Activated CD4-positive, alpha-beta T cell treated with anti-CD3 and anti-CD28 coated beads for 36 hours (primary cell): ENCODE measurements at regions not wholly inside any gene's neighbourhood (a gene's known extent, or its start where the extent isn't known, plus 50 kb on each side); places are given as distances from the start of the nearest gene placed in this dataset.

Source experiments
- ATAC-seq: fragments of 200-7000 bp; cut with Tn5 transposase; one replicate; pipeline ENCODE4 v1.10.0; 2021; ENCODE audit warnings: mild to moderate bottlenecking, moderate library complexity
- CTCF ChIA-PET: fragments of 350-600 bp; sonication (Branson Sonifier 250); formaldehyde crosslinking; loops from one replicate; lab custom pipeline; 2021; ENCODE audit warnings: antibody characterized with exemption; lab: Charles Lee
- POLR2A ChIA-PET: fragments of 350-600 bp; sonication (Branson Sonifier 250); formaldehyde crosslinking; loops from one replicate; lab custom pipeline; 2021; ENCODE audit warnings: antibody characterized with exemption, inconsistent platforms; lab: Charles Lee
- DNase-seq: peaks from one replicate; pipeline ENCODE4 v3.0.0-alpha.2; 2020
- H3K27ac Mint-ChIP-seq: one replicate; pipeline ENCODE4 v1.8.0; 2021; ENCODE audit warnings: mixed read lengths
- H3K27me3 Mint-ChIP-seq: one replicate; pipeline ENCODE4 v1.8.0; 2021; ENCODE audit warnings: mixed read lengths
- H3K36me3 Mint-ChIP-seq: one replicate; pipeline ENCODE4 v1.8.0; 2021; ENCODE audit warnings: low read depth, mixed read lengths
- H3K4me1 Mint-ChIP-seq: one replicate; pipeline ENCODE4 v1.8.0; 2021; ENCODE audit warnings: mixed read lengths
- H3K4me3 Mint-ChIP-seq: one replicate; pipeline ENCODE4 v1.8.0; 2021; ENCODE audit warnings: mild to moderate bottlenecking, moderate library complexity, mixed read lengths
- H3K9me3 Mint-ChIP-seq: one replicate; pipeline ENCODE4 v1.8.0; 2021; ENCODE audit warnings: low read depth, mixed read lengths
- intact Hi-C, 2 experiments: fragments of 100-400 bp; cut with DNase I in 1 of 2; cut with micrococcal nuclease in 1 of 2; formaldehyde crosslinking; loops; one replicate each; pipeline versions ENCODE4 v1.14.2 to v1.15.1; 2022 to 2024; cut with DNase I, micrococcal nuclease

GRCh38 chr11:23391031-23391430 is 530.8 kb upstream of the CCDC179 start:
- Mint-ChIP-seq H3K27ac (no peak overlapping the region), H3K36me3 (no peaks in the 10 kb centered on the region), H3K27me3 (no peaks in the 10 kb centered on the region), H3K4me1 (no peaks in the 10 kb centered on the region), H3K4me3 (no peak overlapping the region), H3K9me3 (peaks cover 2% of the 10 kb centered on the region)
- no peak for ATAC-seq
- ChIA-PET CTCF (no interaction called here), POLR2A (interaction anchor here (0.7 kb wide), 1 partner anchor 39 kb away, joined by 4 read pairs; no protein-coding TSS in a partner anchor)
- intact Hi-C loops: no loop called here
- DNase-seq: no peak

DNA sequence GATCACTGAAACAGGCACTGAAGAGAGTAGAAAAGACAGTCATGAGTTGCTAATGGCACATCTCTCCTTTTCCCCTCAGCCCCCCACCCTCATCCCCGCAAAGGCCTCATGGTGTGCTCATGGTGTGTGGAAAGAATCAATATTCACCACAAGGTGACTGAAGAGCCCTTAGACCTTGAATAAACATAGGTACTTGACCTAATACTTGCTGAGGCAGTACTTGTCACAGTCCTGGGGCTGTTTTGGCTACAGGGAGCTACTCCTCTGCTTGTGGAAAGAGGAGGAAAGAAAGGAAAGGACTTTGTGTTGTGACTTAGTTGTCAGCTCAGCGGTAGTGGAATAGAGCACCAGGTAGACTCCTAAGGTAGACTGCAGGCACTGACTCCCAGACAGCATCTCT is 537.8 kb upstream of the CCDC179 start:
- no peak for DNase-seq
- intact Hi-C loops: no loop called here
- ChIA-PET POLR2A (no interaction called here), CTCF (no interaction called here)
- no peak overlapping the region for H3K27ac Mint-ChIP-seq
- H3K36me3 Mint-ChIP-seq: no peaks in the 10 kb centered on the region
- peaks cover under 1% of the 10 kb centered on the region for H3K9me3 Mint-ChIP-seq
- no peak for ATAC-seq
- no peaks in the 10 kb centered on the region for H3K27me3 Mint-ChIP-seq
- no peak overlapping the region for H3K4me3 Mint-ChIP-seq
- no peaks in the 10 kb centered on the region for H3K4me1 Mint-ChIP-seq

DNA sequence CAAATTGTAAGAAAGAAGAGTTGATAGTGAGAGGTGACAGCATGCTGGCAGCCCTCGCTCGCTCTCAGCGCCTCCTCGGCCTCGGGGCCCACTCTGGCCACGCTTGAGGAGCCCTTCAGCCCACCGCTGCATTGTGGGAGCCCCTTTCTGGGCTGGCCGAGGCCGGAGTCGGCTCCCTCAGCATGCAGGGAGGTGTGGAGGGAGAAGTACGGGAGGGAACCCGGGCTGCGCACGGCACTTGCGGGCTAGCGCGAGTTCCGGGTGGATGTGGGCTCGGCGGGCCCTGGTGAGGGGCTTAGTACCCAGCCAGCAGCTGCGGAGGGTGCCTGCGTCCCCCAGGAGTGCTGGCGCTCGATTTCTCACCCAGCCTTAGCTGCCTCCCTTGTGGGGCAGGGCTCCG is 539.7 kb upstream of the CCDC179 start:
- H3K36me3 Mint-ChIP-seq: no peaks in the 10 kb centered on the region
- peaks cover 2% of the 10 kb centered on the region for H3K9me3 Mint-ChIP-seq
- no peaks in the 10 kb centered on the region for H3K4me1 Mint-ChIP-seq
- no peak overlapping the region for H3K4me3 Mint-ChIP-seq
- H3K27ac Mint-ChIP-seq: no peak overlapping the region
- CTCF ChIA-PET: no interaction called here
- no peak for DNase-seq
- ATAC-seq: no peak
- H3K27me3 Mint-ChIP-seq: no peaks in the 10 kb centered on the region
- POLR2A ChIA-PET: no interaction called here
- intact Hi-C loops: no loop called here

GRCh38 chr11:23403210-23404185 is 543.2 kb upstream of the CCDC179 start:
- ATAC-seq: no peak

DNA sequence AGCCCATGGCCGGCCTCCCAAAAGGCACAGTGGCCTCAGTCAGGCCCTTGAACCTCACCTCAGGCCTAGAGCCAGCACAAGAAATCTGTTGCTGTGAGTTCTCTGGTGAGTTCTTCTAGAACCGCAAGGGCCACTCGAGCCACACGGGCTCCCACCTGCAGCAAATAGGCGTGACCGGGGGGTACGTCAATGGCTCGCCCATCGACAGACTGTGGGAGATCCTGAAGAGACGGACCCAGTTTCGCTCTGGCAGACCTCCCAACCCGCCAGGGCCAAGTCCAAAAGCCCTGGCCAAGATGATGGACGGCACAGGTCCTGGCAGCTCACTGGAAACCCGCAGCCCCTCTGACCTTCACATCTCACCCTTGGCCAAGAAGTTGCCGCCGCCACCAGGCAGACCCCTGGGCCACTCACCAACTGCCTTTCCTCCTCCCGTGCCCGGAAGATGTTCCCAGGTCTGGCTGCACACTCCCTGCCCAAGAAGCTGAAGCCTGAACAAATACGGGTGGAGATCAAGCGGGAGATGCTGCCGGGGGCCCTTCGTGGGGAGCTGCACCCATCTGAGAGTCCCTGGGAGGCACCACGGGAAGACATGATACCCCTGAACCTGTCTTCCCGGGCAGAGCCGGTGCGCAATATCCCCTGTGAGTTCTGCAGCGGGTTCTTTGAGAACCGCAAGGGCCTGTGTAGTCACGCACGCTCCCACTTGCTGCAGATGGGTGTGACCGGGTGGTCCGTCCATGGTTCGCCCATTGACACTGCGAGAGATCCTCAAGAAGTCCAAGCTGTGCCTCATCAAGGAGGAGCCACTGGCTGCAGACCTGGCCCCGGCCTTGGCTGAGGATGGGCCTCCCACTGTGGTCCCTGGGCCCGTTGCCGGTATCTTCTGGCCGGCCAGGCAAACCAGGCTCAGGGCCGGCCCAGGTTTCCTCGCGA is 544.2 kb upstream of the CCDC179 start:
- CTCF ChIA-PET: no interaction called here
- no peak overlapping the region for H3K27ac Mint-ChIP-seq
- no peaks in the 10 kb centered on the region for H3K36me3 Mint-ChIP-seq
- H3K4me3 Mint-ChIP-seq: no peak overlapping the region
- DNase-seq: no peak
- no peak for ATAC-seq
- H3K9me3 Mint-ChIP-seq: peaks cover 15% of the 10 kb centered on the region
- no peaks in the 10 kb centered on the region for H3K4me1 Mint-ChIP-seq
- no peaks in the 10 kb centered on the region for H3K27me3 Mint-ChIP-seq
- intact Hi-C loops: no loop called here
- POLR2A ChIA-PET: no interaction called here

More at GRCh38 chr11:23403210-23404185, 543.2 kb upstream of the CCDC179 start:
- Mint-ChIP-seq H3K36me3 (no peaks in the 10 kb centered on the region), H3K27me3 (no peaks in the 10 kb centered on the region), H3K4me3 (no peak overlapping the region), H3K27ac (no peak overlapping the region), H3K4me1 (no peaks in the 10 kb centered on the region), H3K9me3 (peaks cover 13% of the 10 kb centered on the region)
- POLR2A ChIA-PET: no interaction called here
- intact Hi-C loops: no loop called here
- DNase-seq: no peak
- CTCF ChIA-PET: no interaction called here

GRCh38 chr11:23405350-23405937 is 545.2 kb upstream of the CCDC179 start:
- ChIA-PET CTCF (no interaction called here), POLR2A (no interaction called here)

DNA sequence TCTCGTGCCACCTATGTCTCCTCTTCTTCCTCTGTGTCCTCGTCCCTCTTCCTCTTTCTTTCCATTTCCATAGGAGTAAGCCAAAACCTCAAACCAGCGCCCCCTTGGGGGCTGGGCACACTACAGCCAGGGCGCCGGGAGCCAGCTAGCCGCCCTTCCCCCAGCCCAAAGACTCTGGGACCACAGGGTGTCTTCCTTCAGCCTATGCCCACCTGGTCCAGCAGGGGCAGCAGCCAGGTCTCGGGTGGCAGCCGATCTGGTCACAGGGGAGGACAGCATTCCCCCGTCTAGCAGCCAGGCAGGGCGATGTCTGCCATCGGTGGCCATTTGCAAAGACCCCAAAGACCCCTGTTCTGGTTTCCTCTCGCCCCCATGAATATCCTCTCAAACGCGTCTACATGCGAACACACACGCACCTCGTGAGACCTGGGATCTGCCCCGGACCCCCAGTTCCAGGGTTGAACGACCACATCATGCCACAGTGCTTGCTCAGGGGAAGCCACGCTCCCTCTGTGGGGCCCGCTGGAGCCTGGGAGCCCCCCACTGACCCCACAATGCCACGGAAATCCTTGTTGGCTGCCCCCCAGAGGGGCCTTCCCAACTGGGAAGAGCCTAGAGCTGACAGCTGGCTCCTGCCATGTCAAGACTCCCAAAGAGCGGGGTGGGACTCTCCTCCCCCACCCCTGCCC is 546.0 kb upstream of the CCDC179 start:
- ATAC-seq (no peak), DNase-seq (no peak)
- intact Hi-C loops: no loop called here
- no peak overlapping the region for H3K4me3 Mint-ChIP-seq
- POLR2A ChIA-PET: no interaction called here
- no peaks in the 10 kb centered on the region for H3K4me1 Mint-ChIP-seq
- no peak overlapping the region for H3K27ac Mint-ChIP-seq
- CTCF ChIA-PET: no interaction called here
- H3K36me3 Mint-ChIP-seq: no peaks in the 10 kb centered on the region
- peaks cover 27% of the 10 kb centered on the region for H3K9me3 Mint-ChIP-seq
- H3K27me3 Mint-ChIP-seq: no peaks in the 10 kb centered on the region

More at GRCh38 chr11:23405350-23405937, 545.2 kb upstream of the CCDC179 start:
- intact Hi-C loops: no loop called here
- H3K4me1 Mint-ChIP-seq: no peaks in the 10 kb centered on the region
- no peaks in the 10 kb centered on the region for H3K27me3 Mint-ChIP-seq
- peaks cover 20% of the 10 kb centered on the region for H3K9me3 Mint-ChIP-seq
- ATAC-seq (no peak), DNase-seq (no peak)
- no peak overlapping the region for H3K4me3 Mint-ChIP-seq
- no peaks in the 10 kb centered on the region for H3K36me3 Mint-ChIP-seq
- H3K27ac Mint-ChIP-seq: no peak overlapping the region

DNA sequence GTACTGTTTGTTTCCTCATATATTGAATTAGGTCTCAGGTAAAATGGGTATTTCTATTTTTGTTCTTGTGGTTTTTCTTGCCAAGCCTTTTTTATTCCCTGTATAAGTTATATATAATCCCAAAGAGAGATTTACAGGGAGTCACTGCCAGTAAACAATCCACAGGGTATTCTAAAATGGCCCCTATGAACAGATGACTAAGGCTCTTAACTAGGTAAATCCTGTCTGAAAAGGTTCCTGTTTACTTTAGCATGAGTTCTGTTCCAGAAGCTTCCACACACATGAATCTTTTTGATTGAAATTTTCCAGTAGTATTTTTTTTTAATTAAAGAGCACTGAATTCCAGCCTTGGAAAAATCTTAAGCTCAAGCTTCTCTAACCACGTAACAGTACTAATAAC is 552.8 kb upstream of the CCDC179 start:
- Mint-ChIP-seq H3K4me3 (no peak overlapping the region), H3K9me3 (peaks cover 22% of the 10 kb centered on the region), H3K36me3 (no peaks in the 10 kb centered on the region), H3K4me1 (no peaks in the 10 kb centered on the region), H3K27me3 (no peaks in the 10 kb centered on the region), H3K27ac (no peak overlapping the region)
- ChIA-PET POLR2A (no interaction called here), CTCF (no interaction called here)
- intact Hi-C loops: no loop called here
- DNase-seq: no peak
- ATAC-seq: no peak

DNA sequence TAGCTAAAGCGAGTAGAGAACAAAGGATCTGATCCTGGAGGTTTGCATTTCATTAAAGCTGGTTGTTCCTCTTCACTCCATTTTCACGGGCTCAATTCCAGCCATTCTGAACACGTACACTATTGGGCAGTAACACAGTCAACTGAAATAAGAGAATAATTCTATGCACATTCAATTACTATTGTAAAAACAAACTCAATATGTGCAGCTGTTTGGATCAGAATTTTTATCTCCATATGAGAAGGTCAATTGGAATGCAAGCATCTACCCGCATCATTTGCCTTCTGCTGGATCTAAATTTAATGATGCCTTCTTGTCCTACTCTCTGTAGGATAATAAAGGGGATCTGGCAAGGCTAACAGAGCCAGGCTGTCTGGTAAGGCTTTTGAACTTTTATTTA is 562.8 kb upstream of the CCDC179 start:
- H3K27ac Mint-ChIP-seq: no peak overlapping the region
- intact Hi-C loops: no loop called here
- H3K4me3 Mint-ChIP-seq: no peak overlapping the region
- DNase-seq (no peak), ATAC-seq (no peak)
- no peaks in the 10 kb centered on the region for H3K4me1 Mint-ChIP-seq
- peaks cover 2% of the 10 kb centered on the region for H3K9me3 Mint-ChIP-seq
- ChIA-PET CTCF (no interaction called here), POLR2A (no interaction called here)
- no peaks in the 10 kb centered on the region for H3K27me3 Mint-ChIP-seq
- H3K36me3 Mint-ChIP-seq: no peaks in the 10 kb centered on the region

DNA sequence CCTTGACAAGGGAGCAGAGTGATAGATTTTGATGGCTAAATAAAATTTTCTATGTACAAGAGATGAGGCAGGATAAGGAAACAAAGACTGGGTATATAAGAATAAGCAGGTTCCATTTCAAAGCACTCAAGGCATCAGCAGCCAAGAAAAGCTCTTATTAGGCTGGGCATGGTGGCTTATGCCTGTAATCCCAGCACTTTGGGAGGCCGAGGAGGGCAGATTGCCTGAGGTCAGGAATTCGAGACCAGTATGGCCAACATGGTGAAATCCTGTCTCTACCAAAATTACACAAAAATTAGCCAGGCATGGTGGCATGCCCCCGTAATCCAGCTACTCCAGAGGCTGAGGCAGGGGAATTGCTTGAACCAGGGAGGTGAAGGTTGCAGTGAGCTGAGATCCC is 563.4 kb upstream of the CCDC179 start:
- H3K27ac Mint-ChIP-seq: no peak overlapping the region
- intact Hi-C loops: no loop called here

GRCh38 chr11:23425381-23425780 is 565.1 kb upstream of the CCDC179 start:
- H3K27me3 Mint-ChIP-seq: no peaks in the 10 kb centered on the region
- ATAC-seq: no peak
- peaks cover 2% of the 10 kb centered on the region for H3K36me3 Mint-ChIP-seq
- no peak overlapping the region for H3K27ac Mint-ChIP-seq
- ChIA-PET POLR2A (no interaction called here), CTCF (interaction anchor here (0.5 kb wide), 1 partner anchor 1974 kb away, joined by 4 read pairs; no protein-coding TSS in a partner anchor)
- no peaks in the 10 kb centered on the region for H3K4me1 Mint-ChIP-seq
- intact Hi-C loops: no loop called here
- no peak for DNase-seq
- no peak overlapping the region for H3K4me3 Mint-ChIP-seq
- H3K9me3 Mint-ChIP-seq: peaks cover 6% of the 10 kb centered on the region

More for the DNA sequence above, 563.4 kb upstream of the CCDC179 start:
- ChIA-PET CTCF (no interaction called here), POLR2A (no interaction called here)
- Mint-ChIP-seq H3K4me3 (no peak overlapping the region), H3K4me1 (no peaks in the 10 kb centered on the region), H3K36me3 (no peaks in the 10 kb centered on the region), H3K27me3 (no peaks in the 10 kb centered on the region), H3K9me3 (peaks cover 2% of the 10 kb centered on the region)
- DNase-seq (no peak), ATAC-seq (no peak)
